Neural crest cell (in vitro differentiated cells): ENCODE measurements at regions not wholly inside any gene's neighbourhood (a gene's known extent, or its start where the extent isn't known, plus 50 kb on each side); places are given as distances from the start of the nearest gene placed in this dataset.
"Not testable (repeated sequence)": the region's sequence is repeated elsewhere in the genome, so short reads cannot be mapped to it uniquely, and the experiment has no call there.

Experiments used
- DNase-seq: peaks from one replicate; pipeline ENCODE4 v3.0.0; 2021; ENCODE audit warnings: low read depth, mixed read lengths, low spot score
- H3K27ac Mint-ChIP-seq: one replicate; pipeline ENCODE4 v1.8.0; 2021; ENCODE audit warnings: mild to moderate bottlenecking, mixed read lengths; ENCODE audit not compliant: unreplicated experiment
- H3K27me3 Mint-ChIP-seq: 2 replicates; pipeline ENCODE4 v1.8.0; 2021; ENCODE audit warnings: low read depth, mild to moderate bottlenecking, mixed read lengths
- H3K36me3 Mint-ChIP-seq: 2 replicates; pipeline ENCODE4 v1.8.0; 2021; ENCODE audit warnings: low read depth, mild to moderate bottlenecking, mixed read lengths
- H3K4me1 Mint-ChIP-seq: 2 replicates; pipeline ENCODE4 v1.8.0; 2021; ENCODE audit warnings: mixed read lengths
- H3K4me3 Mint-ChIP-seq: one replicate; pipeline ENCODE4 v1.8.0; 2021; ENCODE audit warnings: mild to moderate bottlenecking, mixed read lengths
- H3K9me3 Mint-ChIP-seq: 2 replicates; pipeline ENCODE4 v1.8.0; 2021; ENCODE audit warnings: mixed read lengths
- CTCF ChIP-seq: fragments of 200-600 bp; sonication (generic); conservative IDR thresholded peaks from 2 replicates; pipeline ENCODE4 v1.5.0; 2021; ENCODE audit warnings: antibody characterized with exemption, mild to moderate bottlenecking

GRCh38 chr5:67807439-67807888, 408.1 kb upstream of the PIK3R1 start:
- peaks cover 3% of the 10 kb centered on the region for H3K9me3 Mint-ChIP-seq
- H3K4me1 Mint-ChIP-seq, result no peaks in the 10 kb centered on the region
- H3K27ac Mint-ChIP-seq, result no peak overlapping the region
- no peaks in the 10 kb centered on the region for H3K27me3 Mint-ChIP-seq
- DNase-seq, result no peak
- no peak overlapping the region for H3K4me3 Mint-ChIP-seq
- H3K36me3 Mint-ChIP-seq, result peaks cover 8% of the 10 kb centered on the region
- no peak for TF ChIP-seq CTCF

- Mint-ChIP-seq H3K27ac (no peak overlapping the region), H3K36me3 (peaks cover 8% of the 10 kb centered on the region), H3K4me1 (no peaks in the 10 kb centered on the region), H3K27me3 (no peaks in the 10 kb centered on the region), H3K9me3 (peaks cover 3% of the 10 kb centered on the region), H3K4me3 (no peak overlapping the region)
- no peak for DNase-seq
- no peak for TF ChIP-seq CTCF
Observed at GRCh38 chr5:67806654-67807438, 408.7 kb upstream of the PIK3R1 start.

GRCh38 chr5:67805666-67806348, 409.7 kb upstream of the PIK3R1 start:
- Mint-ChIP-seq H3K27me3 (no peaks in the 10 kb centered on the region), H3K27ac (no peak overlapping the region), H3K36me3 (peaks cover 8% of the 10 kb centered on the region), H3K4me1 (no peaks in the 10 kb centered on the region), H3K4me3 (no peak overlapping the region), H3K9me3 (peaks cover 3% of the 10 kb centered on the region)
- TF ChIP-seq CTCF, result no peak
- DNase-seq, result no peak

- peaks cover 13% of the 10 kb centered on the region for H3K9me3 Mint-ChIP-seq
- no peaks in the 10 kb centered on the region for H3K4me1 Mint-ChIP-seq
- H3K27ac Mint-ChIP-seq, result no peak overlapping the region
- H3K4me3 Mint-ChIP-seq, result no peak overlapping the region
- TF ChIP-seq CTCF, result no peak
- DNase-seq, result no peak
- H3K27me3 Mint-ChIP-seq, result no peaks in the 10 kb centered on the region
- H3K36me3 Mint-ChIP-seq, result peaks cover 19% of the 10 kb centered on the region
Observed at GRCh38 chr5:67802766-67803165, 412.8 kb upstream of the PIK3R1 start.

- Mint-ChIP-seq H3K4me3 (no peak overlapping the region), H3K9me3 (peaks cover 13% of the 10 kb centered on the region), H3K27me3 (no peaks in the 10 kb centered on the region), H3K36me3 (peaks cover 21% of the 10 kb centered on the region), H3K4me1 (peaks cover 1% of the 10 kb centered on the region), H3K27ac (no peak overlapping the region)
- no peak for DNase-seq
- no peak for TF ChIP-seq CTCF
Observed at GRCh38 chr5:67799732-67800234, 415.8 kb upstream of the PIK3R1 start.

- not testable (repeated sequence) for H3K9me3 Mint-ChIP-seq, H3K27me3 Mint-ChIP-seq, DNase-seq, H3K27ac Mint-ChIP-seq, H3K4me3 Mint-ChIP-seq
- Mint-ChIP-seq H3K4me1 (peaks cover 15% of the 10 kb centered on the region), H3K36me3 (peaks cover 17% of the 10 kb centered on the region)
Observed at GRCh38 chr5:67798470-67798869, 417.1 kb upstream of the PIK3R1 start.
